Nephron (organoid): ENCODE measurements at regions not wholly inside any gene's neighbourhood (a gene's known extent, or its start where the extent isn't known, plus 50 kb on each side); places are given as distances from the start of the nearest gene placed in this dataset.

Source experiments
- H3K27ac Mint-ChIP-seq, 3 experiments: 2 replicates each; pipeline ENCODE4 v1.8.0; 2020; ENCODE audit warnings: mixed read lengths in 3 of 3, mild to moderate bottlenecking in 2 of 3, moderate library complexity in 1 of 3
- H3K27me3 Mint-ChIP-seq: 2 replicates; pipeline ENCODE4 v1.8.0; 2021; ENCODE audit warnings: low read depth, mild to moderate bottlenecking, moderate library complexity, mixed read lengths
- H3K36me3 Mint-ChIP-seq: 2 replicates; pipeline ENCODE4 v1.8.0; 2020; ENCODE audit warnings: low read depth, mixed read lengths
- H3K4me1 Mint-ChIP-seq: 2 replicates; pipeline ENCODE4 v1.8.0; 2020; ENCODE audit warnings: mixed read lengths
- H3K4me3 Mint-ChIP-seq, 3 experiments: 2 replicates each; pipeline ENCODE4 v1.8.0; 2020; ENCODE audit warnings: mild to moderate bottlenecking in 3 of 3, mixed read lengths in 3 of 3, moderate library complexity in 2 of 3
- H3K9me3 Mint-ChIP-seq: 2 replicates; pipeline ENCODE4 v1.8.0; 2020; ENCODE audit warnings: mixed read lengths
- CTCF ChIP-seq, 3 experiments: fragments of 200-600 bp; sonication (generic); IDR thresholded peaks; one replicate each; pipeline ENCODE4 v1.5.0; 2021; ENCODE audit warnings: antibody characterized with exemption in 3 of 3; ENCODE audit not compliant: unreplicated experiment in 3 of 3

GRCh38 chr16:65754820-65755691 lies 611.4 kb upstream of the CDH5 start:
- Mint-ChIP-seq H3K36me3 (no peaks in the 10 kb centered on the region), H3K4me1 (peaks cover 83% of the 10 kb centered on the region), H3K27ac (peak overlapping the region; percentile 86 to 97 (median 91)), H3K9me3 (peaks cover 2% of the 10 kb centered on the region), H3K4me3 (peak overlapping the region in 2 of 3 experiments; percentile 21 to 22), H3K27me3 (no peaks in the 10 kb centered on the region)
- TF ChIP-seq CTCF (IDR thresholded peaks at IDR 0.05; ENCODE audit: unreplicated experiment in 3 of 3) = no peak

- H3K27me3 Mint-ChIP-seq = no peaks in the 10 kb centered on the region
- no peaks in the 10 kb centered on the region for H3K36me3 Mint-ChIP-seq
- TF ChIP-seq CTCF (IDR thresholded peaks at IDR 0.05; ENCODE audit: unreplicated experiment in 3 of 3) = no peak
- no peak overlapping the region for H3K4me3 Mint-ChIP-seq
- H3K27ac Mint-ChIP-seq = peak overlapping the region; percentile 60 to 93 (median 77)
- peaks cover 2% of the 10 kb centered on the region for H3K9me3 Mint-ChIP-seq
- H3K4me1 Mint-ChIP-seq = peaks cover 78% of the 10 kb centered on the region
Measured at GRCh38 chr16:65752522-65752844, 614.0 kb upstream of the CDH5 start.

GRCh38 chr16:65751622-65752521 lies 614.6 kb upstream of the CDH5 start:
- Mint-ChIP-seq H3K4me1 (peaks cover 75% of the 10 kb centered on the region), H3K27ac (peak overlapping the region; percentile 60 to 93 (median 77)), H3K4me3 (peak overlapping the region in 1 of 3 experiments; percentile 21), H3K9me3 (peaks cover 2% of the 10 kb centered on the region), H3K36me3 (no peaks in the 10 kb centered on the region), H3K27me3 (no peaks in the 10 kb centered on the region)
- no peak for TF ChIP-seq CTCF (IDR thresholded peaks at IDR 0.05; ENCODE audit: unreplicated experiment in 3 of 3)

GRCh38 chr16:65749506-65749905 lies 617.0 kb upstream of the CDH5 start:
- no peaks in the 10 kb centered on the region for H3K36me3 Mint-ChIP-seq
- H3K9me3 Mint-ChIP-seq = peaks cover 2% of the 10 kb centered on the region
- peak overlapping the region; percentile 28 to 59 (median 58) for H3K27ac Mint-ChIP-seq
- H3K27me3 Mint-ChIP-seq = no peaks in the 10 kb centered on the region
- H3K4me3 Mint-ChIP-seq = no peak overlapping the region
- TF ChIP-seq CTCF (IDR thresholded peaks at IDR 0.05; ENCODE audit: unreplicated experiment in 3 of 3) = no peak
- H3K4me1 Mint-ChIP-seq = peaks cover 71% of the 10 kb centered on the region

GRCh38 chr16:65746941-65747340 lies 619.5 kb upstream of the CDH5 start:
- Mint-ChIP-seq H3K27ac (peak overlapping the region in 2 of 3 experiments; percentile 49 to 53), H3K9me3 (no peaks in the 10 kb centered on the region)
- TF ChIP-seq CTCF (IDR thresholded peaks at IDR 0.05; ENCODE audit: unreplicated experiment in 3 of 3) = no peak

More at GRCh38 chr16:65746941-65747340, 619.5 kb upstream of the CDH5 start:
- H3K4me1 Mint-ChIP-seq = peaks cover 65% of the 10 kb centered on the region
- no peak overlapping the region for H3K4me3 Mint-ChIP-seq
- H3K27me3 Mint-ChIP-seq = peaks cover 4% of the 10 kb centered on the region
- no peaks in the 10 kb centered on the region for H3K36me3 Mint-ChIP-seq
